PFSK-1 (cell line): ENCODE measurements at regions not wholly inside any gene's neighbourhood (a gene's known extent, or its start where the extent isn't known, plus 50 kb on each side); places are given as distances from the start of the nearest gene placed in this dataset.

ENCODE experiments used
- FOXP2 ChIP-seq: optimal IDR thresholded peaks from 2 replicates; pipeline ENCODE3; 2011; ENCODE audit warnings: borderline replicate concordance, control low read depth, inconsistent platforms; ENCODE audit not compliant: insufficient read depth; ENCODE audit errors: extremely low read length, extremely low read depth
- POLR2AphosphoS5 ChIP-seq: IDR thresholded peaks from 2 replicates; pipeline ENCODE4 v1.6.1; 2012; ENCODE audit warnings: low read depth, mild to moderate bottlenecking, control low read depth, low read length, moderate library complexity
- REST ChIP-seq, 2 experiments: IDR thresholded peaks; 2 replicates each; pipeline versions ENCODE4 v1.6.1 to v1.8.0; 2011 to 2012; ENCODE audit warnings: low read depth in 2 of 2, low read length in 2 of 2, control low read depth in 1 of 2, inconsistent platforms in 1 of 2, mild to moderate bottlenecking in 1 of 2, moderate library complexity in 1 of 2; ENCODE audit not compliant: insufficient read depth in 1 of 2
- SIN3A ChIP-seq: IDR thresholded peaks from 2 replicates; pipeline ENCODE4 v1.6.1; 2012; ENCODE audit warnings: mild to moderate bottlenecking, low read length, moderate library complexity, borderline replicate concordance; ENCODE audit not compliant: insufficient read depth
- TAF1 ChIP-seq: IDR thresholded peaks from 2 replicates; pipeline ENCODE4 v1.6.1; 2012; ENCODE audit warnings: low read length, control low read depth, borderline replicate concordance; ENCODE audit not compliant: insufficient read depth

DNA sequence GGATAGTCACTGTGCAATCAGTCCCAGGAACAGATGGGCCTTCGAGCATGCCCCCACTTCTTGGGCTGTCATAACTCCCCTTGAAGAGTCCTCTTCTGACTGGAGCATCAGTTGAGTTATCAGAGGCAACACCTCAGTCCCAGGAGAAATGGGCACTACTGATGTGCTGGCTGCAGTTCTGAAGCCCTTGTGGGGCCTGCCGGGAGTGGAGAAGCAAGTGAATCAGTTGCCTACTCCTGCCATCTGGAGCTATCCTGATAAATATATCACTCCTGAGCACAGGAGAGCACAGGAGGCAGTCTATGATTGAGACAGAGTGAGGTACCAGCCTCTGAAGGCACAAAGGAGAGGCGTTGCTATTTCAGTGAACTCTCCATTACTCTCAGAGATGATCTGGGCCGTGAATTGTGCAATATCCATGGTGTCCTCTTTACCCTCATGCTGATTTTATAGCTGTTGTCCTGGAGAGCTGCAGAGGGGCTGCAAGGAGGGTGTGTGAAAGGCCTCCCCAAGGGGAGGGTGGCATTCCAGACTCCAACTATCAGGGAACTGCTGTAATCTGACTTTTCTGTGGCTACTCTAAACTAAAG lies 344.2 kb upstream of the ROPN1 start:
- TF ChIP-seq TAF1 (no peak), FOXP2 (no peak), POLR2AphosphoS5 (no peak), SIN3A (no peak), REST (IDR thresholded peaks at IDR 0.05; ENCODE audit: insufficient read depth in 1 of 2, low read depth in 2 of 2, low read length in 2 of 2) (no peak)

- TF ChIP-seq TAF1 (no peak), REST (IDR thresholded peaks at IDR 0.05; ENCODE audit: insufficient read depth in 1 of 2, low read depth in 2 of 2, low read length in 2 of 2) (no peak), FOXP2 (no peak), SIN3A (no peak), POLR2AphosphoS5 (no peak)
Observed at GRCh38 chr3:124345845-124346244, 353.9 kb upstream of the ROPN1 start.

DNA sequence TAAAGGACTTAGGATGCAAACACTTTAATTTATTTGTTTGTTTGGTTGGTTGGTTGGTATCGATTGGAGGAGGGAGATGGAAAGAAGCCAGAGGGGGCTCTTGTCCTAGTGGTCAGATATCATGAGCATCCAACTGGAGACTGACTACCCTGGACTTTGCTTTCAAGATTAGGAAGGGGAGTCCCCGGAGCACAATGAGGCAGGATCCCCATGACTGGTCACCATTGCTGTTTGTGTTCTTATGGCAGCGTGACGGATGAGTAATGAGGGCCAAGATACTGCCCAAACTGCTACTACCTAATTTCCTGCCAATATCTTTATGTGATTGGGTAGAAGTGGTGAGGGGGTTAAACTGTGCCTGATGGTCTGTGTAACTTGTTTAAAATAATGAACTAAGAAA lies 354.6 kb upstream of the ROPN1 start:
- TF ChIP-seq POLR2AphosphoS5 (no peak), REST (IDR thresholded peaks at IDR 0.05; ENCODE audit: insufficient read depth in 1 of 2, low read depth in 2 of 2, low read length in 2 of 2) (no peak), FOXP2 (no peak), TAF1 (no peak), SIN3A (no peak)

DNA sequence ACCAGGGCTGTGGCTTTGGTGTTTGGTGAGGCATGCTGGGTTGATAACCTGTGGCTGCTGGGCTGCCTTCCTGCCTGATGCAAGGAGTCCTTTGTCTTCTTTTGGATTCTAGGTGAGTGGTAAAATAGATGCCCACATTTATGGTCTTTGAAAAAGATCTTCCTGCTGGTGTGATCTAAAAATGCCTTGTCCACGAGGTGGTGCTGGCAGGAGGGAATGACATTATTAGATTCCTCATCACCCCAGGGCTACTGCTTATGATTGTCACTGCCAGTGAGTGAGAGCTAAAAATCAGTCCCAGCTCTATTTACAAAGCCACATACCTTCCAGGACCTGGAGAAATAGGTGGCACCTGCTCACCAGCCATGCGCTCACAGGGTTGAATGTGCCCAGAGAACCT lies 355.5 kb upstream of the ROPN1 start:
- no peak for TF ChIP-seq POLR2AphosphoS5

DNA sequence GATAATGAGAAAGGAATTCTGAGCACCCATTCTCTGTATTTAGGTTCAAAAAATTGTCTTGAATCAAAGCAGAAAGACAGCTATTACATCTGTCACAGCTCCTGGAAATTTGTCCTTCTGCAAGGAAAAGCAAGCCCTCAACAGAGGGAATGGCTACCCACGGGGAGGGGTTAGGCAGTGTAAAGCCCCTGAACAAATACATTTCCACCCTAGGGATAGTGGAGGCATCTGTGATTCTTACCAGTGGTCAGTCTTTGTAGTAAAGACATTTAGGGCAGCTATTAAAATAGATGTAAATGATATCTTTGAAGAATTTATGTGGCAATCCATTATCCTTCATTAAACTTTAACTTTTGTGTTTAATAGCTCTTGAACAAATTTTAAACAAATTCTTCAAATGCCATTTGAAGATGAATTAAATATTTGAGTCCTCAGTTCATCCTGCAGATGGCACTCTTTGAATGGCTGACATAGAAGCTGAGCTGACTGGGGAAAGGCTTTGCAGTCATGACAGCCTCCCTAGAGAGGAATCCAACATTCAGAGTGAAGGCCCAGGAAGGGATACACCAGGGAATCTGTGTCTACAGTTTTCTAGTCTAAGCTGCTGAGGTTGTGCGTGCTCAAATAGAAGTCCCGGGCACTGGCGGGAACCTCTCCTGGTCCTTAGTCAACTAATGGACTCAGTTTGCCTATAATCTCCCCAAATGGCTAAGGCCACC lies 359.7 kb upstream of the ROPN1 start:
- TF ChIP-seq FOXP2 (no peak), SIN3A (no peak), REST (IDR thresholded peaks at IDR 0.05; ENCODE audit: insufficient read depth in 1 of 2, low read depth in 2 of 2, low read length in 2 of 2) (no peak), POLR2AphosphoS5 (no peak), TAF1 (no peak)
